ENCODE measurements at regions not wholly inside any gene's neighbourhood (a gene's known extent, or its start where the extent isn't known, plus 50 kb on each side); places are given as distances from the start of the nearest gene placed in this dataset.

GRCh38 chr10:117638200-117638599 is 95.7 kb downstream of the EMX2 start:
- no peak for DNase-seq (ENCODE audit: low read depth)

- no peak for DNase-seq (ENCODE audit: low read depth)
These were observed 96.2 kb downstream of the EMX2 start for GRCh38 chr10:117638664-117639200.

- DNase-seq (ENCODE audit: low read depth): no peak
These were observed 97.9 kb downstream of the EMX2 start for GRCh38 chr10:117640406-117640805.

GRCh38 chr10:117646718-117647117 is 104.2 kb downstream of the EMX2 start:
- DNase-seq (ENCODE audit: low read depth): no peak

- peak; percentile 55 for DNase-seq (ENCODE audit: low read depth)
These were observed 104.8 kb downstream of the EMX2 start for GRCh38 chr10:117647306-117647705.

- no peak for DNase-seq (ENCODE audit: low read depth)
These were observed 108.6 kb downstream of the EMX2 start for GRCh38 chr10:117651121-117651520.

- no peak for DNase-seq (ENCODE audit: low read depth)
These were observed 110.0 kb downstream of the EMX2 start for GRCh38 chr10:117652228-117653169.

- DNase-seq (ENCODE audit: low read depth): peak; percentile 79
These were observed 110.6 kb downstream of the EMX2 start for GRCh38 chr10:117653170-117653515.

- no peak for DNase-seq (ENCODE audit: low read depth)
These were observed 111.6 kb downstream of the EMX2 start for GRCh38 chr10:117654105-117654504.

GRCh38 chr10:117656385-117657367 is 114.1 kb downstream of the EMX2 start:
- DNase-seq (ENCODE audit: low read depth): no peak

- no peak for DNase-seq (ENCODE audit: low read depth)
These were observed 118.8 kb downstream of the EMX2 start for GRCh38 chr10:117661316-117661715.

- no peak for DNase-seq (ENCODE audit: low read depth)
These were observed 119.6 kb downstream of the EMX2 start for GRCh38 chr10:117662126-117662525.

GRCh38 chr10:117662751-117663540 is 120.4 kb downstream of the EMX2 start:
- no peak for DNase-seq (ENCODE audit: low read depth)

GRCh38 chr10:117663750-117664149 is 121.2 kb downstream of the EMX2 start:
- DNase-seq (ENCODE audit: low read depth): peak; percentile 37

GRCh38 chr10:117664288-117664687 is 121.7 kb downstream of the EMX2 start:
- DNase-seq (ENCODE audit: low read depth): no peak

- DNase-seq (ENCODE audit: low read depth): no peak
These were observed 123.6 kb downstream of the EMX2 start for GRCh38 chr10:117666166-117666565.

- DNase-seq (ENCODE audit: low read depth): no peak
These were observed 124.4 kb downstream of the EMX2 start for GRCh38 chr10:117666965-117667364.

- DNase-seq (ENCODE audit: low read depth): no peak
These were observed 125.3 kb downstream of the EMX2 start for GRCh38 chr10:117667831-117668230.

- no peak for DNase-seq (ENCODE audit: low read depth)
These were observed 125.9 kb downstream of the EMX2 start for GRCh38 chr10:117668327-117669008.

- no peak for DNase-seq (ENCODE audit: low read depth)
These were observed 126.6 kb downstream of the EMX2 start for GRCh38 chr10:117669122-117669521.

Data from RPMI7951 (cell line).